IMR-90 (cell line): ENCODE measurements at regions not wholly inside any gene's neighbourhood (a gene's known extent, or its start where the extent isn't known, plus 50 kb on each side); places are given as distances from the start of the nearest gene placed in this dataset.

Experiments used
- ATAC-seq: fragments of 200-7000 bp; cut with Tn5 transposase; 2 replicates; pipeline ENCODE4 v1.9.1; 2020; ENCODE audit warnings: low read depth, mild to moderate bottlenecking, moderate library complexity
- BruUV-seq: library from RNA; stranded (reverse); fragments of 400-500 nt; replicated peaks from 2 replicates; lab custom pipeline; 2021; lab: Mats Ljungman, UMichigan
- CTCF ChIA-PET: fragments of 300-600 bp; formaldehyde crosslinking; extraction: SDS; loops from one replicate; lab custom pipeline; 2021; ENCODE audit warnings: antibody characterized with exemption; lab: Yijun Ruan, JAX
- POLR2A ChIA-PET: fragments of 300-600 bp; sonication (Branson Sonifier 250); formaldehyde crosslinking; loops from one replicate; lab custom pipeline; 2022; ENCODE audit warnings: antibody characterized with exemption; ENCODE audit not compliant: unreplicated experiment; lab: Charles Lee
- DNase-seq: peaks from one replicate; pipeline ENCODE4 v3.0.0; 2013
- H2AFZ ChIP-seq: replicated peaks from 2 replicates; pipeline ENCODE3; 2013; ENCODE audit warnings: low read length, mild to moderate bottlenecking; ENCODE audit not compliant: poor library complexity
- H2AK5ac ChIP-seq: 2 replicates; pipeline ENCODE4 v1.6.1; 2013; ENCODE audit warnings: low read depth, low read length, inconsistent platforms
- H2AK9ac ChIP-seq: replicated peaks from 2 replicates; pipeline ENCODE3; 2013; ENCODE audit warnings: mild to moderate bottlenecking, low read depth, low read length, moderate library complexity; ENCODE audit not compliant: poor library complexity
- H2BK120ac ChIP-seq: 2 replicates; pipeline ENCODE4 v1.6.1; 2013; ENCODE audit warnings: low read depth, low read length, inconsistent platforms
- H2BK15ac ChIP-seq: 3 replicates; pipeline ENCODE4 v1.6.1; 2013; ENCODE audit warnings: low read depth, low read length, inconsistent platforms
- H2BK20ac ChIP-seq: 2 replicates; pipeline ENCODE4 v1.6.1; 2013; ENCODE audit warnings: low read depth, mild to moderate bottlenecking, inconsistent platforms, low read length, moderate library complexity
- H2BK5ac ChIP-seq: 2 replicates; pipeline ENCODE4 v1.6.1; 2013; ENCODE audit warnings: mild to moderate bottlenecking, low read depth, low read length, inconsistent platforms; ENCODE audit not compliant: poor library complexity, severe bottlenecking
- H3K14ac ChIP-seq: replicated peaks from 2 replicates; pipeline ENCODE4 v1.6.1; 2013; ENCODE audit warnings: low read depth, low read length, inconsistent platforms
- H3K18ac ChIP-seq: 2 replicates; pipeline ENCODE4 v1.6.1; 2013; ENCODE audit warnings: low read depth, low read length, control low read depth
- H3K23ac ChIP-seq: 2 replicates; pipeline ENCODE4 v1.6.1; 2013; ENCODE audit warnings: low read depth, low read length, inconsistent platforms
- H3K27ac ChIP-seq: 2 replicates; pipeline ENCODE4 v1.5.1; 2013; ENCODE audit warnings: mild to moderate bottlenecking, control low read depth, low read length; ENCODE audit not compliant: insufficient read depth
- H3K27me3 ChIP-seq: 2 replicates; pipeline ENCODE4 v1.6.1; 2013; ENCODE audit warnings: low read length; ENCODE audit not compliant: control insufficient read depth, insufficient read depth
- H3K36me3 ChIP-seq: 2 replicates; pipeline ENCODE4 v1.6.1; 2013; ENCODE audit warnings: low read length, mixed read lengths; ENCODE audit not compliant: control insufficient read depth, insufficient read depth
- H3K4ac ChIP-seq: 2 replicates; pipeline ENCODE4 v1.6.1; 2013; ENCODE audit warnings: low read depth, low read length, inconsistent platforms
- H3K4me1 ChIP-seq: 2 replicates; pipeline ENCODE4 v1.6.1; 2013; ENCODE audit warnings: low read length, mixed read lengths; ENCODE audit not compliant: control insufficient read depth, insufficient read depth
- H3K4me2 ChIP-seq: 2 replicates; pipeline ENCODE4 v1.6.1; 2013; ENCODE audit warnings: low read depth, mild to moderate bottlenecking, control low read depth, low read length, moderate library complexity
- H3K4me3 ChIP-seq: 2 replicates; pipeline ENCODE4 v1.5.1; 2013; ENCODE audit warnings: low read depth, mild to moderate bottlenecking, control low read depth, low read length, moderate library complexity; ENCODE audit not compliant: insufficient read depth
- H3K56ac ChIP-seq: 2 replicates; pipeline ENCODE4 v1.6.1; 2013; ENCODE audit warnings: low read length, inconsistent platforms; ENCODE audit not compliant: insufficient read depth; ENCODE audit errors: extremely low read depth
- H3K79me1 ChIP-seq, 2 experiments: 2 replicates each; pipeline ENCODE4 v1.6.1; 2013; ENCODE audit warnings: low read length in 2 of 2, inconsistent platforms in 1 of 2, low read depth in 1 of 2
- H3K9ac ChIP-seq: 2 replicates; pipeline ENCODE4 v1.6.1; 2013; ENCODE audit warnings: low read depth, low read length, control low read depth
- H3K9me1 ChIP-seq: 2 replicates; pipeline ENCODE4 v1.6.1; 2013; ENCODE audit warnings: low read length, inconsistent platforms; ENCODE audit not compliant: insufficient read depth
- H3K9me3 ChIP-seq: 2 replicates; pipeline ENCODE4 v1.6.1; 2013; ENCODE audit warnings: low read length; ENCODE audit not compliant: control insufficient read depth, insufficient read depth
- H4K20me1 ChIP-seq: 2 replicates; pipeline ENCODE4 v1.6.1; 2013; ENCODE audit warnings: low read length, inconsistent platforms; ENCODE audit not compliant: insufficient read depth
- H4K5ac ChIP-seq: 2 replicates; pipeline ENCODE4 v1.6.1; 2013; ENCODE audit warnings: mild to moderate bottlenecking, low read depth, low read length, control low read depth
- H4K8ac ChIP-seq, 2 experiments: 2 replicates each; pipeline ENCODE4 v1.6.1; 2013; ENCODE audit warnings: low read depth in 2 of 2, low read length in 2 of 2, control low read depth in 1 of 2, inconsistent platforms in 1 of 2
- H4K91ac ChIP-seq: 2 replicates; pipeline ENCODE4 v1.6.1; 2013; ENCODE audit warnings: low read depth, low read length, inconsistent platforms; ENCODE audit not compliant: insufficient read depth
- CEBPB ChIP-seq: IDR thresholded peaks from 2 replicates; pipeline ENCODE4 v1.6.1; 2012; ENCODE audit warnings: low read depth, low read length, improper control_type of control experiment
- CHD1 ChIP-seq: IDR thresholded peaks from 2 replicates; pipeline ENCODE4 v1.6.1; 2012; ENCODE audit warnings: low read depth, low read length, improper control_type of control experiment
- CTCF ChIP-seq: conservative IDR thresholded peaks from 2 replicates; pipeline ENCODE4 v1.5.1; 2012; ENCODE audit warnings: mild to moderate bottlenecking, low read depth, low read length, improper control_type of control experiment
- FOS ChIP-seq: fragments of 150-350 bp; IDR thresholded peaks from 2 replicates; pipeline ENCODE4 v1.6.1; 2016; ENCODE audit warnings: low read depth, low read length
- MAFK ChIP-seq: IDR thresholded peaks from 2 replicates; pipeline ENCODE4 v1.6.1; 2012; ENCODE audit warnings: low read depth, low read length, improper control_type of control experiment
- MXI1 ChIP-seq: IDR thresholded peaks from 2 replicates; pipeline ENCODE4 v1.6.1; 2012; ENCODE audit warnings: low read depth, mild to moderate bottlenecking, low read length, moderate library complexity, borderline replicate concordance
- NFE2L2 ChIP-seq: fragments of 150-350 bp; IDR thresholded peaks from 2 replicates; pipeline ENCODE4 v1.6.1; 2016; ENCODE audit warnings: low read depth, mild to moderate bottlenecking, low read length
- POLR2A ChIP-seq: IDR thresholded peaks from 2 replicates; pipeline ENCODE4 v1.6.1; 2012; ENCODE audit warnings: mild to moderate bottlenecking, low read depth, low read length
- RCOR1 ChIP-seq: IDR thresholded peaks from 2 replicates; pipeline ENCODE4 v1.6.1; 2012; ENCODE audit warnings: mild to moderate bottlenecking, low read length, improper control_type of control experiment; ENCODE audit not compliant: insufficient replicate concordance
- SMC3 ChIP-seq: fragments of 150-350 bp; IDR thresholded peaks from 2 replicates; pipeline ENCODE4 v1.6.1; 2016; ENCODE audit warnings: low read depth, mild to moderate bottlenecking, antibody characterized with exemption, low read length, moderate library complexity
- WGBS, 2 experiments: methylation state at CpG; one replicate each; pipeline versions ENCODE4 v1.1.5 to v1.1.7; 2013; ENCODE audit warnings: missing lambda C conversion rate in 2 of 2; ENCODE audit not compliant: insufficient read length in 1 of 2; ENCODE audit errors: extremely low coverage in 2 of 2; 5-methylcytosine and 5-hydroxymethylcytosine counted together
- dilution Hi-C: fragments of 300-500 bp; cut with HindIII; formaldehyde crosslinking; loops from one replicate; pipeline ENCODE4 v1.14.3; 2018; ENCODE audit warnings: low sequenced_read_pairs; ENCODE audit not compliant: unreplicated experiment
- in situ Hi-C: fragments of 300-500 bp; cut with MboI; formaldehyde crosslinking; loops from 3 replicates; pipeline ENCODE4 v1.14.3; 2019; ENCODE audit warnings: low sequenced_read_pairs, inconsistent platforms, mixed read lengths
- intact Hi-C: fragments of 100-400 bp; cut with micrococcal nuclease; formaldehyde crosslinking; loops from 2 replicates; pipeline ENCODE4 v1.10.0; 2022

GRCh38 chr9:26271495-26272122, 593.4 kb upstream of the TUSC1 start:
- H3K27ac ChIP-seq, result no peak overlapping the region
- no peak overlapping the region for H3K14ac ChIP-seq
- H3K4ac ChIP-seq, result no peak overlapping the region
- no peak for DNase-seq
- H3K9ac ChIP-seq, result no peak overlapping the region
- no peak overlapping the region for H2AK9ac ChIP-seq
- CTCF ChIA-PET, result interaction anchor here (0.6 kb wide), 1 partner anchor 25 kb away, joined by 3 read pairs; no protein-coding TSS in a partner anchor
- no peaks in the 10 kb centered on the region for H3K79me1 ChIP-seq
- BruUV-seq, result no TSS peak
- H3K4me1 ChIP-seq, result no peaks in the 10 kb centered on the region
- no peak overlapping the region for H4K5ac ChIP-seq
- POLR2A ChIA-PET, result no interaction called here
- no peak for TF ChIP-seq MAFK
- TF ChIP-seq CTCF, result no peak
- no peak for TF ChIP-seq SMC3
- no peak for TF ChIP-seq POLR2A
- TF ChIP-seq CEBPB, result no peak
- TF ChIP-seq FOS, result no peak
- no peak for TF ChIP-seq RCOR1
- TF ChIP-seq CHD1, result no peak
- no peak for TF ChIP-seq MXI1
- no peak for TF ChIP-seq NFE2L2
- H2BK5ac ChIP-seq, result no peak overlapping the region
- no peak overlapping the region for H2BK120ac ChIP-seq
- no peak overlapping the region for H2AK5ac ChIP-seq
- H3K4me2 ChIP-seq, result no peak overlapping the region
- H3K4me3 ChIP-seq, result no peak overlapping the region
- in situ Hi-C loops, result no loop called here
- H2AFZ ChIP-seq, result no peak overlapping the region
- H4K20me1 ChIP-seq, result no peaks in the 10 kb centered on the region
- intact Hi-C loops, result no loop called here
- no peak for ATAC-seq
- H3K27me3 ChIP-seq, result no peaks in the 10 kb centered on the region
- dilution Hi-C loops, result no loop called here
- no peak overlapping the region for H4K8ac ChIP-seq
- H3K36me3 ChIP-seq, result no peaks in the 10 kb centered on the region
- no peak overlapping the region for H4K91ac ChIP-seq
- H2BK20ac ChIP-seq, result no peak overlapping the region; the same call in 1 of the 2 replicates
- no peak overlapping the region for H3K56ac ChIP-seq
- no peak overlapping the region for H3K18ac ChIP-seq
- no peak overlapping the region; the same call in 2 of the 3 replicates for H2BK15ac ChIP-seq
- H3K9me3 ChIP-seq, result no peaks in the 10 kb centered on the region
- H3K23ac ChIP-seq, result no peak overlapping the region
- H3K9me1 ChIP-seq, result no peaks in the 10 kb centered on the region
- WGBS, 2 experiments, result 100% methylated on average over 1 of the region's 6 CpGs; no CpG with 5 or more reads in 1 of the 2 experiments
